Esophagus squamous epithelium (tissue), 5 donors: ENCODE measurements at regions not wholly inside any gene's neighbourhood (a gene's known extent, or its start where the extent isn't known, plus 50 kb on each side); places are given as distances from the start of the nearest gene placed in this dataset.

Source experiments
- DNase-seq: peaks from one replicate; lab custom pipeline; 2025; lab: John Stamatoyannopoulos, UW
- H3K27ac ChIP-seq, 4 donors: fragments of 200-600 bp; sonication (generic); one replicate each; pipeline ENCODE4 v1.5.1; 2016 to 2019; ENCODE audit warnings: mild to moderate bottlenecking in 1 of 4
- H3K27me3 ChIP-seq, 4 donors: fragments of 200-600 bp; sonication (generic); 1 replicate in 3 of 4; 2 replicates in 1 of 4; pipeline versions ENCODE4 v1.5.1 to v1.6.0; 2017 to 2021; ENCODE audit warnings: antibody characterized with exemption in 1 of 4
- H3K36me3 ChIP-seq, 3 donors: fragments of 200-600 bp; sonication (generic); one replicate each; pipeline ENCODE4 v1.5.1; 2016 to 2019
- H3K4me1 ChIP-seq, 3 donors: fragments of 200-600 bp; sonication (generic); one replicate each; pipeline ENCODE4 v1.5.1; 2017 to 2019
- H3K4me3 ChIP-seq, 4 donors: fragments of 200-600 bp; sonication (generic); 1 replicate in 3 of 4; 2 replicates in 1 of 4; pipeline ENCODE4 v1.5.1; 2016 to 2019; ENCODE audit warnings: mild to moderate bottlenecking in 2 of 4, moderate library complexity in 1 of 4
- H3K9me3 ChIP-seq, 3 donors: fragments of 200-600 bp; sonication (generic); one replicate each; pipeline ENCODE4 v1.5.1; 2016 to 2019
- CTCF ChIP-seq, 6 experiments: fragments of 450-650 bp in 4 of 6; fragments of 200-600 bp in 2 of 6; sonication (generic) in 2 of 6; IDR thresholded peaks; one replicate each; pipeline ENCODE4 v1.5.1; 2016 to 2019; ENCODE audit warnings: antibody characterized with exemption in 6 of 6, mild to moderate bottlenecking in 4 of 6, moderate library complexity in 4 of 6
- POLR2A ChIP-seq, 4 donors: fragments of 450-650 bp; IDR thresholded peaks; one replicate each; pipeline ENCODE4 v1.6.1; 2017; ENCODE audit warnings: antibody characterized with exemption in 4 of 4, mild to moderate bottlenecking in 4 of 4, moderate library complexity in 3 of 4
- WGBS, 2 donors: methylation state at CpG; one replicate each; pipeline ENCODE4 v1.1.5; 2018; 5-methylcytosine and 5-hydroxymethylcytosine counted together
- intact Hi-C: fragments of 100-400 bp; cut with DNase I; formaldehyde crosslinking; loops from one replicate; pipeline ENCODE4 v1.15.0; 2022
- donor health status: DM: yes; HTN: yes; CAD: no.

- 70 to 85% methylated on average over 2 to 3 of the region's 3 CpGs for whole genome bisulfite sequencing, 2 donors
- DNase-seq: no peak
- H3K36me3 ChIP-seq: no peaks in the 10 kb centered on the region
- H3K4me1 ChIP-seq: no peaks in the 10 kb centered on the region
- no peak overlapping the region for H3K27ac ChIP-seq
- no peak overlapping the region for H3K4me3 ChIP-seq
- TF ChIP-seq CTCF (IDR thresholded peaks at IDR 0.05): no peak
- TF ChIP-seq POLR2A (IDR thresholded peaks at IDR 0.05): no peak
- intact Hi-C loops: no loop called here
- no peaks in the 10 kb centered on the region for H3K27me3 ChIP-seq
- H3K9me3 ChIP-seq: no peaks in the 10 kb centered on the region
These were observed 52.4 kb upstream of the UPP2 start for GRCh38 chr2:158049129-158049855.

- intact Hi-C loops: no loop called here
- H3K4me3 ChIP-seq: no peak overlapping the region
These were observed 53.3 kb upstream of the UPP2 start for GRCh38 chr2:158048327-158048726.

GRCh38 chr2:158047156-158047611, 54.5 kb upstream of the UPP2 start:
- Histone ChIP-seq H3K4me3 (no peak overlapping the region), H3K9me3 (no peaks in the 10 kb centered on the region), H3K27ac (peak overlapping the region in 1 of 4 donors; percentile 22), H3K27me3 (no peaks in the 10 kb centered on the region), H3K4me1 (no peaks in the 10 kb centered on the region), H3K36me3 (no peaks in the 10 kb centered on the region)
- no peak for DNase-seq
- TF ChIP-seq POLR2A (IDR thresholded peaks at IDR 0.05) (no peak), CTCF (IDR thresholded peaks at IDR 0.05) (no peak)
- intact Hi-C loops: no loop called here
- 58 to 63% methylated on average over 5 of the region's 5 CpGs for WGBS, 2 donors

More at GRCh38 chr2:158048327-158048726, 53.3 kb upstream of the UPP2 start:
- Histone ChIP-seq H3K27ac (no peak overlapping the region), H3K36me3 (no peaks in the 10 kb centered on the region), H3K9me3 (no peaks in the 10 kb centered on the region), H3K27me3 (no peaks in the 10 kb centered on the region), H3K4me1 (no peaks in the 10 kb centered on the region)
- TF ChIP-seq POLR2A (IDR thresholded peaks at IDR 0.05) (no peak), CTCF (IDR thresholded peaks at IDR 0.05) (no peak)
- DNase-seq: no peak
- WGBS, 2 donors: 78 to 79% methylated on average over 3 of the region's 3 CpGs

GRCh38 chr2:158046121-158046880, 55.4 kb upstream of the UPP2 start:
- TF ChIP-seq POLR2A (IDR thresholded peaks at IDR 0.05) (no peak), CTCF (IDR thresholded peaks at IDR 0.05) (no peak)
- H3K27ac ChIP-seq: no peak overlapping the region
- no peaks in the 10 kb centered on the region for H3K4me1 ChIP-seq
- H3K9me3 ChIP-seq: no peaks in the 10 kb centered on the region
- intact Hi-C loops: no loop called here
- 32 to 39% methylated on average over 4 of the region's 4 CpGs for WGBS, 2 donors
- H3K4me3 ChIP-seq: no peak overlapping the region
- H3K27me3 ChIP-seq: no peaks in the 10 kb centered on the region
- no peak for DNase-seq
- H3K36me3 ChIP-seq: no peaks in the 10 kb centered on the region

- Histone ChIP-seq H3K27me3 (no peaks in the 10 kb centered on the region), H3K4me3 (no peak overlapping the region), H3K27ac (no peak overlapping the region), H3K9me3 (no peaks in the 10 kb centered on the region), H3K4me1 (no peaks in the 10 kb centered on the region), H3K36me3 (no peaks in the 10 kb centered on the region)
- intact Hi-C loops: no loop called here
- no peak for TF ChIP-seq POLR2A (IDR thresholded peaks at IDR 0.05)
- peak in 1 of 6 experiments; percentile 7 for TF ChIP-seq CTCF (IDR thresholded peaks at IDR 0.05)
- no peak for DNase-seq
- 85 to 86% methylated on average over 2 to 3 of the region's 3 CpGs for WGBS, 2 donors
These were observed 56.3 kb upstream of the UPP2 start for GRCh38 chr2:158045362-158045761.
